GM12878 (cell line): ENCODE measurements at regions not wholly inside any gene's neighbourhood (a gene's known extent, or its start where the extent isn't known, plus 50 kb on each side); places are given as distances from the start of the nearest gene placed in this dataset.

Experiments
- ATAC-seq: fragments of 200-7000 bp; cut with Tn5 transposase; 3 replicates; pipeline ENCODE4 v1.9.1; 2020; ENCODE audit warnings: mild to moderate bottlenecking, moderate library complexity
- BruUV-seq: library from RNA; stranded (reverse); fragments of 400-500 nt; replicated peaks from 2 replicates; lab custom pipeline; 2021; lab: Mats Ljungman, UMichigan
- CTCF ChIA-PET: fragments of 300-600 bp; sonication (Branson Sonifier 250); formaldehyde crosslinking; extraction: SDS; loops from one replicate; lab custom pipeline; 2021; ENCODE audit warnings: inconsistent platforms; lab: Yijun Ruan, JAX
- POLR2A ChIA-PET: fragments of 350-600 bp; formaldehyde crosslinking; extraction: SDS; loops from one replicate; lab custom pipeline; 2021; ENCODE audit warnings: inconsistent platforms; lab: Charles Lee
- RAD21 ChIA-PET: fragments of 300-600 bp; sonication (Branson Sonifier 250); formaldehyde crosslinking; loops from one replicate; lab custom pipeline; 2023; ENCODE audit warnings: antibody characterized with exemption; ENCODE audit not compliant: unreplicated experiment; lab: Charles Lee
- SMC1A ChIA-PET: fragments of 300-600 bp; sonication (Branson Sonifier 250); formaldehyde crosslinking; loops from one replicate; lab custom pipeline; 2023; ENCODE audit not compliant: unreplicated experiment, uncharacterized antibody; lab: Charles Lee
- DNase-seq: peaks from one replicate; pipeline ENCODE4 v3.0.0-alpha.2; 2011; ENCODE audit warnings: low read depth, low spot score
- FAIRE-seq: peaks from 3 replicates; lab custom pipeline; 2011; peaks lifted over from hg19 to GRCh38; lab: Jason Lieb, UNC
- H2AFZ ChIP-seq: 2 replicates; pipeline ENCODE4 v1.6.0; 2011; ENCODE audit warnings: low read depth, low read length, control low read depth; ENCODE audit not compliant: control insufficient read depth
- H3K27ac ChIP-seq: 2 replicates; pipeline ENCODE4 v1.5.1; 2011; ENCODE audit warnings: control low read depth; ENCODE audit not compliant: control insufficient read depth, insufficient read depth
- H3K27me3 ChIP-seq, 2 experiments: replicated peaks in 1 of 2; 2 replicates each; pipeline versions ENCODE4 v1.6.0 to v1.6.1; 2011; ENCODE audit warnings: low read length in 1 of 2; ENCODE audit not compliant: control insufficient read depth in 2 of 2, insufficient read depth in 2 of 2
- H3K36me3 ChIP-seq, 2 experiments: 2 replicates each; pipeline ENCODE4 v1.5.1; 2011; ENCODE audit warnings: low read length in 1 of 2; ENCODE audit not compliant: control insufficient read depth in 2 of 2, insufficient read depth in 2 of 2
- H3K4me1 ChIP-seq: 2 replicates; pipeline ENCODE4 v1.6.1; 2011; ENCODE audit warnings: mild to moderate bottlenecking, low read length, moderate library complexity, mixed read lengths; ENCODE audit not compliant: control insufficient read depth, insufficient read depth
- H3K4me2 ChIP-seq: 2 replicates; pipeline ENCODE4 v1.6.0; 2011; ENCODE audit warnings: control low read depth; ENCODE audit not compliant: control insufficient read depth, insufficient read depth
- H3K4me3 ChIP-seq: fragments of 200-600 bp; sonication (generic); 2 replicates; pipeline ENCODE4 v1.5.1; 2016
- H3K79me2 ChIP-seq: 2 replicates; pipeline ENCODE4 v1.6.0; 2011; ENCODE audit warnings: low read length; ENCODE audit not compliant: control insufficient read depth, insufficient read depth
- H3K9ac ChIP-seq: 2 replicates; pipeline ENCODE4 v1.8.0; 2011; ENCODE audit warnings: low read length, control low read depth, mixed read lengths; ENCODE audit not compliant: control insufficient read depth, insufficient read depth
- H3K9me3 ChIP-seq: replicated peaks from 3 replicates; pipeline ENCODE4 v1.5.1; 2011; ENCODE audit warnings: mild to moderate bottlenecking, low read length; ENCODE audit not compliant: control insufficient read depth, insufficient read depth
- H4K20me1 ChIP-seq: 2 replicates; pipeline ENCODE4 v1.6.0; 2011; ENCODE audit not compliant: control insufficient read depth, insufficient read depth
- ASH2L ChIP-seq: fragments of 300-600, 200-600 bp; sonication (generic); IDR thresholded peaks from 2 replicates; pipeline ENCODE4 v1.6.1; 2017; ENCODE audit warnings: low read depth, mild to moderate bottlenecking, borderline replicate concordance
- CHD4 ChIP-seq: fragments of 200-600 bp; sonication (generic); IDR thresholded peaks from 2 replicates; pipeline ENCODE4 v1.6.1; 2016; ENCODE audit warnings: mild to moderate bottlenecking
- DPF2 ChIP-seq: fragments of 450-650 bp; IDR thresholded peaks from 2 replicates; pipeline ENCODE4 v1.6.1; 2017; ENCODE audit warnings: mild to moderate bottlenecking
- HDAC2 ChIP-seq: fragments of 200-600 bp; sonication (generic); IDR thresholded peaks from 2 replicates; pipeline ENCODE4 v1.6.1; 2017
- NBN ChIP-seq: fragments of 450-650 bp; IDR thresholded peaks from 2 replicates; pipeline ENCODE4 v1.6.1; 2016
- RELB ChIP-seq: fragments of 450-650 bp; IDR thresholded peaks from 2 replicates; pipeline ENCODE4 v1.6.1; 2017; ENCODE audit warnings: low read depth, mild to moderate bottlenecking, moderate library complexity
- SMAD5 ChIP-seq: IDR thresholded peaks from 2 replicates; pipeline ENCODE4 v1.6.1; 2016; ENCODE audit warnings: antibody characterized with exemption, low read depth
- YY1 ChIP-seq: IDR thresholded peaks from 2 replicates; pipeline ENCODE4 v1.6.1; 2011; ENCODE audit warnings: low read depth, mild to moderate bottlenecking, low read length
- ZNF217 ChIP-seq: fragments of 450-650 bp; IDR thresholded peaks from 2 replicates; pipeline ENCODE4 v1.6.1; 2017; ENCODE audit warnings: antibody characterized with exemption, mild to moderate bottlenecking
- WGBS: methylation state at CpG from one replicate; pipeline ENCODE4 v1.1.6; 2016; ENCODE audit warnings: low lambda C conversion rate; ENCODE audit not compliant: insufficient replicate concordance, insufficient coverage; ENCODE audit errors: missing lambda C conversion rate; 5-methylcytosine and 5-hydroxymethylcytosine counted together
- in situ Hi-C: fragments of 300-500 bp; cut with MboI; formaldehyde crosslinking; loops from 9 replicates; pipeline ENCODE4 v1.14.3; 2018; ENCODE audit warnings: mixed read lengths
- intact Hi-C: fragments of 100-400 bp; cut with micrococcal nuclease; formaldehyde crosslinking; loops from one replicate; pipeline ENCODE4 v1.14.2; 2022; ENCODE audit not compliant: unreplicated experiment
- TF ChIP-seq, protein P1 (sequence below): fragments of 450-650 bp; IDR thresholded peaks from 2 replicates; pipeline ENCODE4 v1.6.1; 2017; ENCODE audit warnings: mild to moderate bottlenecking, moderate library complexity

GRCh38 chr5:121160591-121160990 lies 691.1 kb upstream of the FTMT start (continued):
- TF ChIP-seq, protein P1, sequence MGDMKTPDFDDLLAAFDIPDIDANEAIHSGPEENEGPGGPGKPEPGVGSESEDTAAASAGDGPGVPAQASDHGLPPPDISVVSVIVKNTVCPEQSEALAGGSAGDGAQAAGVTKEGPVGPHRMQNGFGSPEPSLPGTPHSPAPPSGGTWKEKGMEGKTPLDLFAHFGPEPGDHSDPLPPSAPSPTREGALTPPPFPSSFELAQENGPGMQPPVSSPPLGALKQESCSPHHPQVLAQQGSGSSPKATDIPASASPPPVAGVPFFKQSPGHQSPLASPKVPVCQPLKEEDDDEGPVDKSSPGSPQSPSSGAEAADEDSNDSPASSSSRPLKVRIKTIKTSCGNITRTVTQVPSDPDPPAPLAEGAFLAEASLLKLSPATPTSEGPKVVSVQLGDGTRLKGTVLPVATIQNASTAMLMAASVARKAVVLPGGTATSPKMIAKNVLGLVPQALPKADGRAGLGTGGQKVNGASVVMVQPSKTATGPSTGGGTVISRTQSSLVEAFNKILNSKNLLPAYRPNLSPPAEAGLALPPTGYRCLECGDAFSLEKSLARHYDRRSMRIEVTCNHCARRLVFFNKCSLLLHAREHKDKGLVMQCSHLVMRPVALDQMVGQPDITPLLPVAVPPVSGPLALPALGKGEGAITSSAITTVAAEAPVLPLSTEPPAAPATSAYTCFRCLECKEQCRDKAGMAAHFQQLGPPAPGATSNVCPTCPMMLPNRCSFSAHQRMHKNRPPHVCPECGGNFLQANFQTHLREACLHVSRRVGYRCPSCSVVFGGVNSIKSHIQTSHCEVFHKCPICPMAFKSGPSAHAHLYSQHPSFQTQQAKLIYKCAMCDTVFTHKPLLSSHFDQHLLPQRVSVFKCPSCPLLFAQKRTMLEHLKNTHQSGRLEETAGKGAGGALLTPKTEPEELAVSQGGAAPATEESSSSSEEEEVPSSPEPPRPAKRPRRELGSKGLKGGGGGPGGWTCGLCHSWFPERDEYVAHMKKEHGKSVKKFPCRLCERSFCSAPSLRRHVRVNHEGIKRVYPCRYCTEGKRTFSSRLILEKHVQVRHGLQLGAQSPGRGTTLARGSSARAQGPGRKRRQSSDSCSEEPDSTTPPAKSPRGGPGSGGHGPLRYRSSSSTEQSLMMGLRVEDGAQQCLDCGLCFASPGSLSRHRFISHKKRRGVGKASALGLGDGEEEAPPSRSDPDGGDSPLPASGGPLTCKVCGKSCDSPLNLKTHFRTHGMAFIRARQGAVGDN, result no peak
- TF ChIP-seq YY1, result no peak
- TF ChIP-seq CHD4, result no peak

- no peaks in the 10 kb centered on the region for H3K4me1 ChIP-seq
- H3K4me3 ChIP-seq, result no peak overlapping the region
- no peak for FAIRE-seq
- ChIA-PET POLR2A (no interaction called here), CTCF (no interaction called here), SMC1A (no interaction called here), RAD21 (no interaction called here)
- no peaks in the 10 kb centered on the region for H3K79me2 ChIP-seq
- in situ Hi-C loops (no loop called here), intact Hi-C loops (no loop called here)
- H3K9ac ChIP-seq, result no peak overlapping the region
- no peak overlapping the region for H3K4me2 ChIP-seq
- no peaks in the 10 kb centered on the region for H3K9me3 ChIP-seq
- H3K27ac ChIP-seq, result no peak overlapping the region
- no peak for DNase-seq
- no peak overlapping the region for H2AFZ ChIP-seq
- TF ChIP-seq SMAD5, result no peak
- TF ChIP-seq ASH2L, result no peak
- no peak for TF ChIP-seq ZNF217
- no peak for TF ChIP-seq HDAC2
- no peak for TF ChIP-seq RELB
- no peak for TF ChIP-seq NBN
- TF ChIP-seq DPF2, result no peak
- BruUV-seq, result no TSS peak
- no peaks in the 10 kb centered on the region for H4K20me1 ChIP-seq
- H3K36me3 ChIP-seq, result no peaks in the 10 kb centered on the region
- H3K27me3 ChIP-seq, result no peaks in the 10 kb centered on the region
- ATAC-seq, result no peak
- 16% methylated on average over 10 of the region's 10 CpGs for WGBS
Measured at GRCh38 chr5:121164632-121165031, 687.0 kb upstream of the FTMT start.
